HG03039 (cell line): ENCODE measurements at regions not wholly inside any gene's neighbourhood (a gene's known extent, or its start where the extent isn't known, plus 50 kb on each side); places are given as distances from the start of the nearest gene placed in this dataset.

Experiments used
- ATAC-seq: cut with Tn5 transposase; IDR thresholded peaks from one replicate; pipeline ENCODE4 v1.9.1; 2021; ENCODE audit warnings: mild to moderate bottlenecking, moderate library complexity; ENCODE audit not compliant: unreplicated experiment

DNA sequence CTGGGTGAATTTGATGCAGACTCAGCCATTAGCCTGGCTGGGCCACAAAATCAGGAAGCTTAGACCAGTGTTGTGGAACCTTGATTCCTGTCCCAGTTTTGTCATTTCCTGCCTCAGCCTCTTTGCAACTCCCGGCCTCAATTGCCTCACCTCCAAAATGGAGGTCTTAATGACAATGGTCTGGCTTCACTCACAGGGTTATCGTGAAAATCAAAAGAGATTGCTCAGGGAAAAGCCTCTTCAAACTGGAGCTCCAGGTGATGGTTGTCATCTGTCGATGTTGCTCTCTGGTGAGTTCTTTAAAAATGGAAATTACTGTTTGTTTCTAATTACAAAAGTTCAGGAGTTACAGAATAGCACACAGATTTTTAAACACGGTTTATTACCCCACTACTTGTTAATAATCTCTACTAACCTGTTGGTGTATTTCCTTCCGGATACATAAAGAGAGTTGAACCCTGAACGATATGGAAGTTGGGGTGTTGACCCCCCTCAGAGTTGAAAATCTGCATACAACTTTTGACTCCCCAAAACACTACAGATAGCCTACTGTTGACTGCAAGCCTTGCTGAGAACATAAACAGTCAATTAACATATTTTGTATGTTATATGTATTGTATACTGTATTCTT, 109.9 kb upstream of the CPEB4 start:
- no peak for ATAC-seq

GRCh38 chr5:173778784-173779304, 109.3 kb upstream of the CPEB4 start:
- ATAC-seq = no peak

- no peak for ATAC-seq
These were observed 107.6 kb upstream of the CPEB4 start for GRCh38 chr5:173780235-173781234.

- ATAC-seq = no peak
These were observed 106.7 kb upstream of the CPEB4 start for GRCh38 chr5:173781432-173781815.

- ATAC-seq = no peak
These were observed 106.1 kb upstream of the CPEB4 start for GRCh38 chr5:173781816-173782670.

GRCh38 chr5:173782671-173783101, 105.5 kb upstream of the CPEB4 start:
- ATAC-seq = no peak

GRCh38 chr5:173783371-173783770, 104.8 kb upstream of the CPEB4 start:
- ATAC-seq = no peak

- ATAC-seq = no peak
These were observed 102.7 kb upstream of the CPEB4 start for GRCh38 chr5:173785400-173785799.

- no peak for ATAC-seq
These were observed 102.3 kb upstream of the CPEB4 start for GRCh38 chr5:173785866-173786265.

- no peak for ATAC-seq
These were observed 101.6 kb upstream of the CPEB4 start for GRCh38 chr5:173786286-173787187.

DNA sequence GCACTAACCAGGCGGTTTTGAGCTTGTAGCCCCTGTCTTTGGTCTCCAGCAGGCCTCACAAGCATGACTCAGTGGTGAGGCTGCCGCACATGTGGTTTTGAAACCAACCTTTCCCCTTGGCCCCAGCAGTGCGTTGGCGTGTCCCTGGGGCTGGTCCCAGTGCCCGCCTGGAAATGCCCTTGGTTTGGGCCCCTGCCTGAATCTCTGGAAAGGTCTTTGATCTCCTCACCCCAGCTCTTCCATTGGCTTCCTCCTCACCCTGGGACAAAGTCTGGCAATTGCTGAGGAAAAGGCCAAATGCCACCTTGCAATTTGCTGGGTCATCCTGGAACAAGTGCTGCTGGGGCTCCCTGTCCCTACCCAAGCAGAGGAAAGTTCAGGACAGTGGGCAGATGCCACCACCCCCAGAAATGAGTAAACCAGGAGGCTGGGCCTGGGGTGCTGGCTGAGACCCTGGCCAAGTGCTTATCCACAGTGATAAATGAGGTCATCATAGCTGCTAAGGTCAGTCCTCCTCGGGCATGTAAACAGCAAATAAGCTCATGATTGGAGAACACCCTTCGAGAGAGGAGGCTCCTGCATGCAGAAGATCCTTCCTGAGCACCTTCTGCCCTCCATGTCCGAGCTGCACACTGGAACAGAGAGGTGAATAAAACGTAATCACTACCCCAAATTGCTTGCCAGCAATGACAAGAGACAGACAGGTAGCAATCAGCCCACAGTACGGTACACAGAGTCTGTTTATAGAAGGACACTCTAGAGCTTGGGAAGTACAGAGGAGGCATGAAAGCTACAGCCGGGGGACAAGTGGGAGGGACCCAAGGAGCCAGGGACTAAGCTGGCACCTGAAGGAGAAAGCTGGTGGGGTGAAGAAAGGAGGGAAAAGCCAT, 98.9 kb upstream of the CPEB4 start:
- ATAC-seq = no peak

DNA sequence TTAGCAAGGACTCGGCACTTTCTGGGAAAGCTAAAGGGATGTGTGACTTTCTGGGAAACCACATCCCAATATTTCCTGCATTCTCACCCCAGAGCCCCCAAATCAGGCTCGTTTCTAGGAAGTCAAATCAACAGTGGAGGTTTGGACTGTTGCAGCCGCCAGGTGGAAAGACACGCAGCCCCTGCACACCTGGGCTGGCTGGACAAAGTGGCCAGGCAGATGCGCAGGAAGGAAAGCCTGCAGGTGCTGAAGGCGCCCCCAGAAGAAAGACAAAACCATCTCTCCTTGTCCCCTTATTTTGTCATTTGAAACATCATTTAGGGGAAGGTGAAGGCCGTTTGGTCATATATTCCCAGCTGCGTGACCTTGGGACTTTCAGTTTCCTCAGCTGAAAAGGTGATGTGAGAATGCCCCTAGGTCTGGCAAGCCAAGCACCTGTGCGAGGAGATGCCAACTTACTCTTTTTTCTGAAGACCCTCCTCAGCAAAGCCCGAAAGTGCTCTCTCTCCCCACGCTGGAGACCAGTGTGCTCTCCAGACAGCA, 97.9 kb upstream of the CPEB4 start:
- no peak for ATAC-seq

GRCh38 chr5:173790836-173791546, 97.2 kb upstream of the CPEB4 start:
- no peak for ATAC-seq

DNA sequence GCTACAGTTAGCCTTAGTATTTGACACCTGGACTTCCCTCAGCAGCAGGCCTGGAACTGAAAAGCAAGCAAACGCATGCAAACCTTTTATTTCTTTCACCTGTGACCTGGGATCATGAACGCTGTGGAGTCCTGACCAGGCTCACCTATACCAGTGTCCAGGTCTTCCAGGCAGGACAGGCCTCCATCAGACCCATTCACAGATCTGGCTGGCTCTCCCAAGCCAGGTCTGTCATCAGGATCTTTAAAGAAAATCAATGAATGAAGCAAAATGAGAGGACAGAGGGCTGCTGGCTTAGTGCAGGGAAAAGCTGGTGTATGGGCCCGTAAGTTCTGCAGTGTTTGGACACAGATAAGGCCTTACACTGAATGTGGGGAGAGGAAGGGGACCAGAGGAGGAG, 96.3 kb upstream of the CPEB4 start:
- ATAC-seq = no peak

- ATAC-seq = no peak
These were observed 95.2 kb upstream of the CPEB4 start for GRCh38 chr5:173792781-173793547.

GRCh38 chr5:173793648-173794548, 94.3 kb upstream of the CPEB4 start:
- ATAC-seq = no peak
